Cerebellar nuclear complex (tissue), 1 donor: ENCODE measurements at regions not wholly inside any gene's neighbourhood (a gene's known extent, or its start where the extent isn't known, plus 50 kb on each side); places are given as distances from the start of the nearest gene placed in this dataset.

Experiments
- DNase-seq, 2 experiments: peaks; one replicate each; lab custom pipeline; 2025; lab: John Stamatoyannopoulos, UW

DNA sequence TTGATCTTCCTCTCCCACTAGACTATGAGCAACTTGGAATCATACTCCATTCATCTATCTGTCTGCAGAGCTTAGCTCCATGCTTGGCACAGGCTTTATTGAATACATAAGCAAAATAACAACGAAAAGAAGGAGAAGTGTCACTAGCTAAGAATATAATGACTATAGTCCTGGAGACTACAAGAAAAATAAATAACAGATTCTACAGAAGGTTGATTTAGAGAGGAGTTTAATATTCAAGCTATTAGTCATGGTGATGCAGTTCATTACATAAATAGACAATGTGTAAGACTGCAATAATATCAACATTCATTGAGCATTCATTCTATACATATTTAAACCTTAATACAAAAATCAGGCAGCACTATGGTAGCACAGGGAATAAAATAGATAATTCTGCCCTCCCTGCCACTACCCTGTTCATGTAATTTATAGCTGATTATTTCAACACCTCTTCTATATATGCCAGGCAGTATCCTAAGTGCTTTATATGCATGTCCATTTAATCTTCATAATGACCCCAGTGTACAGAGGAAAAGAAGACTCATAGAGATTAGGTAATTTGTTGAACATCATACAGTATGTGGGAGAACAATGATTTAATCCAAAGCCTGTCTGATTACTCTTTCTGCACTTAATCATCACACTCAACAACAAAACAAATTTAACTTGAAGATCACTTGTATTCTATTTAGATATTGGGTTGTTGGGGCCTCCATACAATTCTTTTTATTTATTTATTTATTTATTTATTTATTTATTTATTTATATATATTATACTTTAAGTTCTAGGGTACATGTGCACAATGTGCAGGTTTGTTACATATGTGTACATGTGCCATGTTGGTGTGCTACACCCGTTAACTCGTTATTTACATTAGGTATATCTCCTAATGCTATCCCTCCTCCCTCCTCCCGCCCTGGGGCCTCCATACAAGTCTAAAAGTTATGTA lies 165.3 kb downstream of the RNF152 start:
- no peak for DNase-seq

DNA sequence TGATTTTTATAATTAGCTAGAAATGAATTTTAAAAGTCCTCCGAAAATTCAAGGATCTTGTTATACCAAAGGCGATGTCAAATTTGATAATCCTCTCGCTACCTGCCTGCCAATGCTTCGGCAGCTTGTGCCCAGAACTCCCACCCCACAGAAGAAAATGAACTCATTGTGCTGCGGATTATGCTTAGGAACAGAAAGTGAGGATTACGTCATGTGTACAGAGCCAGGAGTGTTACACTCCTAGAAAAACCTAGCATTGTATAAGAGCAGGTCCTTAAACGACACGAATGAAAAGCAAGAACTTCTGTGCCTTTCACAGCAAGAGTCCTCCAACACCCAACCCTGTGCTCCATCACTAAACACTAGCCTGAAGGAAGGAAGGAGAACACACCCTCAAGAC lies 168.3 kb downstream of the RNF152 start:
- DNase-seq, result no peak

DNA sequence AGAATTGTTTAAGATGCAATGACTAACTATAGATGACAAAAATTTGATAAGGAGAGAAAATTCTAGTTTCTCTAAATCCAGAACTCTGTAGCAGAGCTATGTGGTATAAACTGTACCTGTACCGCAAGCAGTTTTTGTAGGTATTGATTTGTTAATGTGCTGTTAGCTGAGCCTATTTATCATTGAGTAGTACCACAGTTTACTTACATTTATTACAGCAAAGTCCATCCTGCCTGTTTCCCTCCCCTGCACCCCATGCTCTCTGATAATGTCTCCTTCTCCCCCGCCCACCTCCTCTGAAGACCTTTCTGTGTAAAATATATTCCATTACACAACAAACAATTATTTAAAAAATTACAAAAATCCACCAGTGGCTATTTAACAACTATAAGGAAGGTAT lies 170.6 kb downstream of the RNF152 start:
- no peak for DNase-seq

DNA sequence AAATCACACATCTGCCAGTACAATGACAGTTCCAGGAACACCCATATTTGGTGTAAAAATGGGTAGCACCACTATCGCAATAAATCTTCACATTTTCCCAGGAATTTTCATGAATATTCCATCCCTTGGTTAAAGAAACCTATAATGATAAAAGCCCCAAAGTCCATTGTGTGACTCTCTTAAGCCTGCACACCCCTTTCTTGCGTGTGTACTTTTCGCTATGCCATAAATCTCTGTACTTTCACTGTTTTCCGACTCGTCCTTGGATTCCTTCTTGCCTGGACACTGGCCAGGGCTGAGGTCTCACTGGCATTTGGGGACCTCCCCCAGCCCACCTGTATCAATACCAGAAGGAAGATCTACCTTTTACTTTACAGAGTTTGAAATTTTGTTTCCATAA lies 172.3 kb downstream of the RNF152 start:
- no peak for DNase-seq

DNA sequence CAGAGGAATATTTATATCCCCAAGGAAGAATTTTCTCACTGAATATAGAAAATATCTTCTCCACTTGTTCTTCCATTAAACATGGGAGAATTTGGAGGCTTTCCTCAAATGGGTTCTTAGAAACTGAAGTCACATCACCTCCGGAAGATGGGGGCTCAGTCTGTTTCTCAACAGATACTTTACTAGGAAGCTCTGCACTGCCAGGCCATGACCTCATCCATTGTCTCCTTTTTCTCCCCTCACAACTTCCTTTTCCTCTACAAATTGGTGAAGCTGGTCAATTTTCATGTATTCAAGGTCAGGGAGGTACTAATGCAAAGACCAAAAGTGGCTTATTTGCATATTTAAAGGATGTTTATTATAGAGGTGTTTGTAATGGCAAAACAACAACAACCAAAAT lies 173.1 kb downstream of the RNF152 start:
- DNase-seq, result no peak

DNA sequence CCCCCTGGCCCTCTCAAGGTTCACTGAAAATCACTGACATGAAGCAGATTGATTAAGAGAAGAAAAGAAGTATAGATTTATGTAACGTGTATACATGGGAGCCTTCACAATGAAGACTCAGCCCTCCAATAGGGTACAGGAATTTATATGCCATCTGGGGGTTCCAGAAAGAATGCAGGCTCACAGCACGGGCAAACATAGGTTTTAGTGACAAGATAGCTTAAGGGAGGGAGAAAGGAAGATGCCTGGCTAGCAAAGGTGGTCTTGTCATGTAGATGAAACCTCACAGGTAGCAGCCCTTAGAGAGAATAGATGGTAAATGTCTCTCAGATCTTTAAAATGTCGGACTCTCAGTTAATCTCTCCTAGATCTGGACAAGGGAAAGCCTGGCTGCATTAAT lies 173.9 kb downstream of the RNF152 start:
- no peak for DNase-seq

DNA sequence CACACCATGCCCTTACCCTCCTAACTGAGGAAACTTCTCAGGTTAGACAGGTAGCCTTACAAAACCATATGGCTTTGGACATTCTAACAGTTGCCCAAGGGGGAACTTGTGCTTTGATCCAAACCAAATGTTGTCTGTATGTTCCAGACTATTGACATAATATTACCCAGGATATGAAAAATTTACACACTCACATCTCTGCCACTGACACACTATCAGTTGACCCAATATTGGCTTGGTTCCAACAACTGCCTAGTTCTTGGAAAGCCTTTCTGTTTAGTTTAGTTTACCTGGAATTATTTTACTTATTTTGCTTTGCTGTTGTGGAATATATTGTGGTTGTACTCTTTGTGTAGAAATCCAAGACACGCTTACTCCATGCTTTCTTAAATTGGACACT lies 178.4 kb downstream of the RNF152 start:
- no peak for DNase-seq

DNA sequence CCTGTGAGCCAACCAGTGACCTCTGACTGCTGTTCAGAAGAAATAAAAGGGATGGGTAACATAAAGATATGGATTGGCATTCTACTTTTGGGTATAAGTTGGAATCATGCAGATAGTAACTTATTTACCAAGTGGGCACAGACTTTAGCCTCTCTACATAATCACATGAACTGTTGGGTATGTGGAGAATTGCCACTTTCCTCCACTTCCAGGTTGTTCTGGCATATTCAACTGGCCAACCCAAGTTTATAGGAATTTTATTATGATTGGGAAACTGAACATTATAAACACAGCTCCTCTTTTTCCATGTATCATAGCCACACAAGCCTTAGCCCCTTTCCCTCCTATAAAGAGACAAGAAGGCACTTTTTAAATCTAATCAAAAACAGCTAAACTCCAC lies 179.3 kb downstream of the RNF152 start:
- no peak for DNase-seq

DNA sequence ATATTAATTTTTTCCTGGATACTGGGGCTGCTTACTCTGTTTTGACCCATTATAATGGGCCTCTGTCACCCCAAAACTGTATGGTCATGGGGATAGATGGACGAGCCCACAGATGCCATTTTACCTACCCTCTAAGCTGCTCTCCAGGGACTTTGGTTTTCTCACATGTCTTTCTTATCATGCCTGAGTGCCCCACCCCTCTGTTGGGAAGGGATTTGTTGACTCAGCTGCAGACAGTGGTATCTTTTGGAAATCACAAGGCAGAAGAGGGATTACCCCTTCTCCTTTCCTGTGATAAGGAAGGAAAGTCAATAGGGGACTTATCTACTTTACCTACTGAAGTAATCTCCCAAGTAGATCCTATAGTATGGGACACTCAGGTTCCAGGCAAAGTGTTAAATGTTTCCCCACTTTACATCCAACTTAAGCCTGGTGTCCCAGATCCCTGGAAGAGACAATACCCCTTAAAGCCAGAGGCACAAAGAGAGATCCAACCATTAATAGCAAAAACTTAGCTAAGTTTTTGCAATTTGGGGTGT lies 182.7 kb downstream of the RNF152 start:
- no peak for DNase-seq

DNA sequence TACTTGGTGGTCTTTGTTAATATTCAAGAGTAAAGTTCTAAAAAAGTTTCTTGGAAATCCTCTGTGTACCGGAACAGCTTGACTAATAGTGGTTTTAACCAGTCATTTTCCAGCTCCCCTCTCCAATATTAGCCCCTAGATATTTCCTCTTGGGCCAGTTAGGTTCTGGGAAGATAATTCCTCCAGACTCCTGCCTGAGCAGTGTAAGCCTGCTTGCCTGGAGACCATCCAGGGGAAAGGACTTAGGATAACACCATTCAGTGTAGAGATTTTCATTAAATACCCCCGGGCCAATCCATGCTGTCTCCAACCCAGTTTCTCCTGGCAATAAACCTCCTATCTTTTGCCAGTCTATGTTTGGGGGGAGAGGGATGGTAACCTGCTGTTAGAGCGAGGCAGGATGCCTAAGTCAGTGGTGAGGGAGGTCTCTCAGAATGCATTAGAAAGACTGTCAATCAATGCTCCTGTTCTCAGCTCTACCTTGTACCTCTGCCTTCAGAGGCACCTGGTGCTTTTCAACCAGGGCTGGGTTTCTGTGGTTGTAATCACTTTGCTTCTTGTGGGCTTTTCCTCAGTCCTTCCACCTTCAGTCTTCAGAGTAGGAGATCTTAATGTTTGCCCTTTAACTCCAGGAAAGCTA lies 186.4 kb downstream of the RNF152 start:
- DNase-seq, result no peak

DNA sequence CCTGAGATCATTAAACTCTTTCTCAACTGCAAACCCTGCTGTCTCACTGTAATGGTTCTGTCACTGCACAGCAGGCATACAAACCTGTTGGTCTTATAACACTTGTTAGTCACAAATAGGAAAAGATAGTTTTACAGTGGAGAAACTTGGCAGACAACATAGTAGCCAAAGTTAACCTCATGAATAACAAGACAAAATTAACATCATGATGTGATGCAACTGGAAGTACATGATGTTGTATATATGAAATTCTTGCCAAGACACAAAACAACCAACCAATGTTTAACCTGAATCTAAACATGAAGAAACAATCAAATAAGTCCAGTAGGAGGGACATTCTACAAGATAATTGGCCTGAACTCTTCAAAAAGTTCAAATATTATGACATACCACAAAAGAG lies 189.3 kb downstream of the RNF152 start:
- no peak for DNase-seq

DNA sequence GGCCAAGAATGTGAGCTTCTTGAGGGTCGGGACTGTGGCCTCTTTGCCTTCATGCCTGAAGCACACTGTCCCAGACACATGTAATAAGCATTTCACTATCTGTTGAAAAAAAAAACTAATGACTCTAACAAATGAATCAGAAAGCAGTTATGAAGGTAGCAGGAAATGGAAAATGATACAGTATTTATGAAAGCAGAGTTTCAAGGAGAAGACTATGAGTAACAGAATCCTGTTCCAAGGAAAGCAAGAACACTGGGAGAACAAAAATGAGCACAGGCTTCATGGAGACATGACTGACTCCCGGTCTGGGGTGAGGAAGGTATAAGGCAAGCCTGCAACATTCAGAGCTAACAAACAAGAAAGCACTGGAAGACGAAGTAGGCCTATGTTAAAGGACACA lies 190.8 kb downstream of the RNF152 start:
- no peak for DNase-seq

DNA sequence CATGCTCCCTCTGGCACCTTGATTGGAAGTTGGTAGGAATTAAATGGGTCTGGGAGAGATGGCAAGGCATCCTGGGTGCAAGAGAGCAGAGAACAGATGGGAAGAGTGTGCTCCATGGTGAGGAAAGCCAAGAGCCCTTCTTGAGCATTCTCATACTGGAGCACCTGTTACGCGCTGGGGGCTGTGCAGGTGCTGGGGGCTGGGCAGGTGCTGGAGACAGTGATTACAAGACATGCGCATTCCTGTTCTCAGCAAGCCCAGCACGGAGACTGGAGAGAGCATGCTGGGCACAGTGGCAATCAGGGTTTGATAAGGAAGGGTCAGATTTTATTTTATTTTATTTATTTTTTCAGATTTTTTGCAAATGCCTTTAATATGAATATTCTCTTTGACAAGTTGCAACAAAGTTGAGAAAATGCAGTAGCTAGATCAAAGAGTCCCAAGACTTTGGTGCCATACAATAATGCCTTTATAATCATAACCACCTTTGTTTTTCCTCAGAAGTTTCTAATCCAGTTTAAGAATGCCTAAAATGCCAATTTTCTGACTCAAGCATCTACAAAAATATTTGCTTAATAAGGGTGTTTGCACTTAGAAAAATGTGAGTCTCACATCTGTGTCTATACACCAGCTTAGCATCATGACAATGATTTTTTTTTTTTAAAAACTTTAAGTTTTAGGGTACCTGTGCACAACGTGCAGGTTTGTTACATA lies 193.3 kb downstream of the RNF152 start:
- no peak for DNase-seq

DNA sequence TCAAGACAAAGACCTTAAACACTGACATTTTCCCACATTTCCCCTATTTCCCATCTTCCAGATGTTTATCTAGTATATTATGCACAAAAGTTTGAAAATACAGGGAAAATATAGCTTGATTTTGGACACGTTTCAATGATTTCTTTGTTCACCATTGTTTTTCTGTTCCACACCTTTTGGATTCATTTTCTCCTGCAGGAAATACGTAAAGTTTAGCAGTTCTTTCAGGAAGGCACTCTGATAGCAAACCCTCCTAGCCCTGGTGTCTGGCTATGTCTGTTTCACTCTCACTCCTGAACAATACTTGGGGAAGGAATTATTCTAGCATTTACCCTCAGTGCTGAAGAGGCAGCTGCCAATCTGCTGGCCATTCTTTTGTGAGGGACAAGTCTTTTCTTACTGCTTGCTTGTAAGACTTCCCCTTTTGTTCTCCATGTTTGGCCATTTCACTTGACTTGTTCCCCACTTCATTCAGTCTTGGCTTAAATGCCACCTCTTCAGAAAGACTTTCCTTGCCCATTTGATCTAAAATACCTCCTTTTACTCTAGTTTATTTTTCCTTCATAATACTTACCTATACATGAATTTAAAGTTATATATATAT lies 195.4 kb downstream of the RNF152 start:
- DNase-seq, result no peak

DNA sequence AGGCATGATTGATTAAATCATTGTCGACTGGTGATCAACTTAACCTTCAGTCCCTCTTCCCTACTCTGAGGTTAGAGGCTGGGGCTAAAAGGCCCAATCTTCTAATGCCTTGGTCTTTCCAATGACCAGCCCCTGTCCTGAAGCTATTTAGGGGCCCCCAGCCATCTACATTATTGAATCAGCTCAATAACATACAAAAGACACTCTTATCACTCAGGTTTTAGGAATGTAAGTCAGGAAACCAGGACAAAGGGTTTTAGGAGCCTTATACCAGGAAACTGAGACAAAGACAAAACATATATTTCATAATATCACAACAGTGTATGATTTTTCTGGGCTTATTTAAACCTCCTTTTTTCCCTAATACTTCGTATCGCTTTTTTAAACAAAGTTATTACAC lies 198.6 kb downstream of the RNF152 start:
- no peak for DNase-seq

DNA sequence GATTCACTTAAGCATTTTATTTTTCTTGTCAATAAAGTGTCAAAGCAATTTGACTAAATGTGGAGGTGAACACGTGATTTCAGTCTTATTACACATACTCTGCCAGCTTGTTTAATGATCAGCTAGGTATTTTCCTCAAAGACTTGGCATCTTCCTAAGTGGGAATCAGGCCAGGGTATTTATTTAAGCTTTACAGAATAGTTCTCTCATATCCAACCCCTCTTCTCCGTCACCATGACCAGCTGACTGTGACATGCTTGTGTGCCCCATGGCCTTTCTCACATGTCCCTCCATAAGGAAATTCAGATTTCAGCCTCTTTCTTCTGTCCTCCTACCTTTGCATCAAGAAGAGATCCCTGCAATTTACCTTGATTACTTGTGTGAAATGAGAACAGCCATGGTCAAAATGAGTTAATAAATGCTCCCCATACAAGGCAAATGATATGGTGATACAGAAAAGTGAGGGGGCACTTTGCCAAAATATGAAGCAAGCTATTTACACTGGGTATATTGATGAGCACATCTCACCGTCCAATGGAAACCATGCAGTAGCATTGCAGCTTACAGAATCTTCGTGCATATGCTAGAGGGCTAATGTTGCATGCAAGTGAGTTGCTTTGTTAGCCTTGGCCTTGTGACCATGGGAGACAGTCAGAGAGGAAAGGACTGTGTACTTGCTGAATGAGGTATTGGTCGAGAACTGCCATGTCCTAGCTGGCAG lies 202.2 kb downstream of the RNF152 start:
- no peak for DNase-seq

DNA sequence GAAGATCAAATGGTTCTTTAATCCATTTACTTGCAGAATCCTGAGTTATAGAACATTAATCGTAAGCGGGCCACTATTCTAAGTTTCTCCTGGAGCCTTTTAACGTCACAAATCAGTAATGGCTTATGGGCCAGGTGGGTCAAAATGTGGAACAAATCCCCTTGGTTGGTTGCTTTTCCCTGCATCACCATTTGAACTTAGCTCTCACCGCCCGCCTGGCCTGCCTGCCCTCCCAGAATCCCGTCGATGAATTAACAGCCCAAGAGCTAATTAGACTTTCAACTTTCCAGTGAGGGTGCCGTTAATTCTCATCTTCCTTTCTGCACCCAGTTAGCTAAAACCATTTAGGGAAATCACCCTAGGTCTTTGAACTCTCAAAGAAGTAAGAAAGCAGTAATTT lies 205.5 kb downstream of the RNF152 start:
- DNase-seq, result no peak

DNA sequence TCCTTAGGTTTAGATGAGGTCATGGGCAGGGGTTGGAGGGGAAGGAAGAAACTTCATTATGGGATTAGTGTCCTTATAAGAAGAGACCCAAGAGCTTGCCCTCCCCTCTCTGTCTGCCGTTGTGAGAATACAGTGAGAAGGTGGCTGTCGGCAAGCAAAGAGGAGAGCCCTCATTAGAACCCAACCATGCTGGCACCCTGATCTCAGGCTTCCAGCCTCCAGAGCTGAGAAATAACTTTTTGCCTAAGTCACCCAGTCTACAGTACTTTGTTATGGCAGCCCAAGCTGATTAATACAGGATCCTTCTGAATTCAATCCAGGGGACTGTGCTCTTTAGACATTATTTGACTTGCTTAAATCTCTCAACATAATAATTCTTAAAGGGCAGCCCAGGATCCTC lies 209.0 kb downstream of the RNF152 start:
- no peak for DNase-seq

DNA sequence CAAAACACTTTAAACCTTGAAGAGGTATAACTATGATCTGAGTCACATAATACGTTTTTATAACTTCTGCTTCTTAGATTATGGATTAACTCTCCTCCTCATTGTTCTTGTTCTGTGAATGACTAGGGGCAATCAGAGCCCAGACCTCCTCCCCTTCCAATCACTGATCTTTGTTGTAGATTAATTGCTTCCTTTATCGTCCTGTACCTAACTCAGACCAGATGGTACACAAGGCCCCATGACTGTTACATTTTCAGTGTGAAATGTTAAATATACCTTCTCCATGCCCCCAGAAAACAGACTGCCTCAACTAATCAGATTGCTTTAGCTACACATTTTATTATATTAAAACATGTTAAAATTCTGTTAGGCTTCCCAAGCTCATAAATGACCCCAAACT lies 211.7 kb downstream of the RNF152 start:
- no peak for DNase-seq

DNA sequence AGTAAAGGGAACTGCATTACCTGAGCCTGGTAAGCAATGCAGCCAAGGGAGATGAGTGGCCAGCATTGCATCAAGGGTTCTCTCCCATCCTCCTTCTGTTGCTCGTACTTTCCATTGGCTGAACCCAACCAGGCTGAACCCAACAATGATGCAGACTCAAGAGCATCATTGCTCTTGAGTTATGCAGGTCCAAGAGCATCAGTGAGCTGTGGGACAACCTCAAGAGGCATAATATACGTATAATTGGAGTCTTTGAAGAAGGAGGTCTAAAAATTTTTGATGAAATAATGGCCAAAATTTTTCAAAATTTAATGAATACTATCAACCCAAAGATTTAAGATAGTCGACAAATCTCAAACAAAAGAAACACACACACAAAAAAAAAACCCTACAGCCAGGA lies 213.0 kb downstream of the RNF152 start:
- no peak for DNase-seq

DNA sequence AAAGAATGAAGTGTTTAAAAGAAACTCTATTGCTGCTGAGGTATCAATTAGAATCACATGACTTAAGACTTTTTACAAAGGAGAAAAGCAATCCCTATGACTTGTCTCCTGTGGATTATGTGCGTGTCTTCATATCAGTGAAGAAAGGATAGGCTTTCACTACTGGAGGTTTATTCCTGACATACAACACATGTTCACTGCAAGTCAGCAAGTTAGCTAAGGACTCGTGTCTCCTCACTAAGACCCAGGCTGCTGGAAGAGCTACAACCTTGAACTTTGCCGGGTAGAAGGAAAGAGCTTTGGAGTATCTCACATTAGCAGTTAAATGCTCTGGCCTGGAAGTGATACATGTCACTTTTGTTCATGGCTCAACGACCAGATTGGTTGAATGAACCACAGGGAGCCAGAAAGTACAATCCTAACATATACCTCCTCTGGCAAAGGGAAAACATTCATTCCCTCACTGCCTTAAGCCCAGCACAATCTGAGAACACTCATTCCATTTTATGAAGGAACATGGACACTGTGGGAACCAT lies 215.3 kb downstream of the RNF152 start:
- no peak for DNase-seq
